ENCODE measurements at regions not wholly inside any gene's neighbourhood (a gene's known extent, or its start where the extent isn't known, plus 50 kb on each side); places are given as distances from the start of the nearest gene placed in this dataset.

GRCh38 chr1:238790882-238791281 lies 595.5 kb upstream of the CHRM3 start:
- H3K27me3 ChIP-seq (ENCODE audit: insufficient read depth, low read length, poor library complexity, severe bottlenecking), result no peaks in the 10 kb centered on the region
- H3K9me2 ChIP-seq (replicated peaks; ENCODE audit: low read depth, low read length), result no peaks in the 10 kb centered on the region
- H4K20me1 ChIP-seq (ENCODE audit: insufficient read depth, low read length, poor library complexity, severe bottlenecking), result no peaks in the 10 kb centered on the region
- H3K79me2 ChIP-seq (ENCODE audit: insufficient read depth, low read length), result no peaks in the 10 kb centered on the region
- no peak overlapping the region for H3K9ac ChIP-seq (ENCODE audit: low read depth, low read length, poor library complexity, severe bottlenecking)
- H3K36me3 ChIP-seq (ENCODE audit: insufficient read depth, low read length), result no peaks in the 10 kb centered on the region
- H2AFZ ChIP-seq (ENCODE audit: low read length), result no peak overlapping the region
- H3K9me3 ChIP-seq (ENCODE audit: insufficient read depth, low read depth, low read length), result no peaks in the 10 kb centered on the region
- TF ChIP-seq EZH2phosphoT487 (IDR thresholded peaks at IDR 0.05; ENCODE audit: borderline replicate concordance) (no peak), CTCF (conservative IDR thresholded peaks at IDR 0.05; ENCODE audit: low read length) (no peak)
- H3K4me1 ChIP-seq (ENCODE audit: insufficient read depth, low read length, poor library complexity, severe bottlenecking), result no peaks in the 10 kb centered on the region
- H3K4me2 ChIP-seq (ENCODE audit: low read depth, low read length, poor library complexity, severe bottlenecking), result no peak overlapping the region
- H3F3A ChIP-seq (ENCODE audit: low read depth), result no peaks in the 10 kb centered on the region
- no peak overlapping the region for H3K4me3 ChIP-seq (ENCODE audit: low read length, poor library complexity, severe bottlenecking)

- Histone ChIP-seq H3K4me3 (ENCODE audit: low read length, poor library complexity, severe bottlenecking) (no peak overlapping the region), H3K4me1 (ENCODE audit: insufficient read depth, low read length, poor library complexity, severe bottlenecking) (no peaks in the 10 kb centered on the region), H2AFZ (ENCODE audit: low read length) (no peak overlapping the region), H3K9me2 (replicated peaks; ENCODE audit: low read depth, low read length) (no peaks in the 10 kb centered on the region), H4K20me1 (ENCODE audit: insufficient read depth, low read length, poor library complexity, severe bottlenecking) (no peaks in the 10 kb centered on the region), H3K36me3 (ENCODE audit: insufficient read depth, low read length) (no peaks in the 10 kb centered on the region), H3K79me2 (ENCODE audit: insufficient read depth, low read length) (no peaks in the 10 kb centered on the region), H3K27me3 (ENCODE audit: insufficient read depth, low read length, poor library complexity, severe bottlenecking) (no peaks in the 10 kb centered on the region), H3K9me3 (ENCODE audit: insufficient read depth, low read depth, low read length) (no peaks in the 10 kb centered on the region), H3K4me2 (ENCODE audit: low read depth, low read length, poor library complexity, severe bottlenecking) (no peak overlapping the region), H3K9ac (ENCODE audit: low read depth, low read length, poor library complexity, severe bottlenecking) (no peak overlapping the region), H3F3A (ENCODE audit: low read depth) (no peaks in the 10 kb centered on the region)
- no peak for TF ChIP-seq CTCF (conservative IDR thresholded peaks at IDR 0.05; ENCODE audit: low read length)
- no peak for TF ChIP-seq EZH2phosphoT487 (IDR thresholded peaks at IDR 0.05; ENCODE audit: borderline replicate concordance)
Observed at GRCh38 chr1:238789916-238790667, 596.3 kb upstream of the CHRM3 start.

GRCh38 chr1:238787471-238787870 lies 598.9 kb upstream of the CHRM3 start:
- Histone ChIP-seq H3K9me3 (ENCODE audit: insufficient read depth, low read depth, low read length) (no peaks in the 10 kb centered on the region), H3K4me3 (ENCODE audit: low read length, poor library complexity, severe bottlenecking) (no peak overlapping the region), H3K36me3 (ENCODE audit: insufficient read depth, low read length) (no peaks in the 10 kb centered on the region), H4K20me1 (ENCODE audit: insufficient read depth, low read length, poor library complexity, severe bottlenecking) (no peaks in the 10 kb centered on the region), H3F3A (ENCODE audit: low read depth) (no peaks in the 10 kb centered on the region), H3K79me2 (ENCODE audit: insufficient read depth, low read length) (no peaks in the 10 kb centered on the region), H2AFZ (ENCODE audit: low read length) (no peak overlapping the region), H3K4me1 (ENCODE audit: insufficient read depth, low read length, poor library complexity, severe bottlenecking) (no peaks in the 10 kb centered on the region), H3K27me3 (ENCODE audit: insufficient read depth, low read length, poor library complexity, severe bottlenecking) (no peaks in the 10 kb centered on the region), H3K9me2 (replicated peaks; ENCODE audit: low read depth, low read length) (no peaks in the 10 kb centered on the region), H3K4me2 (ENCODE audit: low read depth, low read length, poor library complexity, severe bottlenecking) (no peak overlapping the region), H3K9ac (ENCODE audit: low read depth, low read length, poor library complexity, severe bottlenecking) (no peak overlapping the region)
- no peak for TF ChIP-seq CTCF (conservative IDR thresholded peaks at IDR 0.05; ENCODE audit: low read length)
- TF ChIP-seq EZH2phosphoT487 (IDR thresholded peaks at IDR 0.05; ENCODE audit: borderline replicate concordance), result no peak
